ENCODE measurements at regions not wholly inside any gene's neighbourhood (a gene's known extent, or its start where the extent isn't known, plus 50 kb on each side); places are given as distances from the start of the nearest gene placed in this dataset.
A peak's percentile ranks its signal among the peaks of the same experiment; 100 is the strongest.

DNA sequence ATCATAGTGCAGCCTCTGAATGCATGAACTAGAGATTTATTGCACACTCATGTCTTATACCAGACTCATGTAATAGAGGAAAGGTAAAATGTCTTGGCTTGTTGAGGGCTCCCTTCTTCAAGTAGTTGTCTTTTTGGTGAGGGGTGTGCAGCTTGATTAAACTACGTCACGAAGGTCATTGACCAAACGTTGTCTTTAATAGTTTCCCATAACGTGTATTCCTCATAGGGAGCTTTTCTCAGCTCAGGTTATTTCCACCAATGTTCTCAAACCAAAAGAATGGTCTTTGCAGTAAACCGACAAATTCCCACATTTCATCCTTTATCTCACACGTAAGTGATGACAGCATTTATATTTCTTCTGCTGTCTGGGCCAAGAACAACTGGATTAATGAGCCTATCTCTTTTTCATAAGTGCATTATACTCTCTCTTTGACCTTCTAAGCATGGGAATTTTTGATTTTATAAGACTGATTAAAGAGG is 547.7 kb upstream of the ZEB2 start:
- Histone ChIP-seq H3K4me3 (ENCODE audit: low read depth, low read length) (no peak overlapping the region), H3K36me3 (replicated peaks) (no peaks in the 10 kb centered on the region), H3K27me3 (replicated peaks) (no peaks in the 10 kb centered on the region), H3K27ac (peak overlapping the region; percentile 3)
- no peak for DNase-seq
- TF ChIP-seq, protein P1, sequence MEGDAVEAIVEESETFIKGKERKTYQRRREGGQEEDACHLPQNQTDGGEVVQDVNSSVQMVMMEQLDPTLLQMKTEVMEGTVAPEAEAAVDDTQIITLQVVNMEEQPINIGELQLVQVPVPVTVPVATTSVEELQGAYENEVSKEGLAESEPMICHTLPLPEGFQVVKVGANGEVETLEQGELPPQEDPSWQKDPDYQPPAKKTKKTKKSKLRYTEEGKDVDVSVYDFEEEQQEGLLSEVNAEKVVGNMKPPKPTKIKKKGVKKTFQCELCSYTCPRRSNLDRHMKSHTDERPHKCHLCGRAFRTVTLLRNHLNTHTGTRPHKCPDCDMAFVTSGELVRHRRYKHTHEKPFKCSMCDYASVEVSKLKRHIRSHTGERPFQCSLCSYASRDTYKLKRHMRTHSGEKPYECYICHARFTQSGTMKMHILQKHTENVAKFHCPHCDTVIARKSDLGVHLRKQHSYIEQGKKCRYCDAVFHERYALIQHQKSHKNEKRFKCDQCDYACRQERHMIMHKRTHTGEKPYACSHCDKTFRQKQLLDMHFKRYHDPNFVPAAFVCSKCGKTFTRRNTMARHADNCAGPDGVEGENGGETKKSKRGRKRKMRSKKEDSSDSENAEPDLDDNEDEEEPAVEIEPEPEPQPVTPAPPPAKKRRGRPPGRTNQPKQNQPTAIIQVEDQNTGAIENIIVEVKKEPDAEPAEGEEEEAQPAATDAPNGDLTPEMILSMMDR (IDR thresholded peaks at IDR 0.05; ENCODE audit: low read depth, low read length, missing control alignments) = no peak
- in situ Hi-C loops (cut with HindIII; ENCODE audit: low pct_ligation_motif_present, low sequenced_read_pairs) = no loop called here

DNA sequence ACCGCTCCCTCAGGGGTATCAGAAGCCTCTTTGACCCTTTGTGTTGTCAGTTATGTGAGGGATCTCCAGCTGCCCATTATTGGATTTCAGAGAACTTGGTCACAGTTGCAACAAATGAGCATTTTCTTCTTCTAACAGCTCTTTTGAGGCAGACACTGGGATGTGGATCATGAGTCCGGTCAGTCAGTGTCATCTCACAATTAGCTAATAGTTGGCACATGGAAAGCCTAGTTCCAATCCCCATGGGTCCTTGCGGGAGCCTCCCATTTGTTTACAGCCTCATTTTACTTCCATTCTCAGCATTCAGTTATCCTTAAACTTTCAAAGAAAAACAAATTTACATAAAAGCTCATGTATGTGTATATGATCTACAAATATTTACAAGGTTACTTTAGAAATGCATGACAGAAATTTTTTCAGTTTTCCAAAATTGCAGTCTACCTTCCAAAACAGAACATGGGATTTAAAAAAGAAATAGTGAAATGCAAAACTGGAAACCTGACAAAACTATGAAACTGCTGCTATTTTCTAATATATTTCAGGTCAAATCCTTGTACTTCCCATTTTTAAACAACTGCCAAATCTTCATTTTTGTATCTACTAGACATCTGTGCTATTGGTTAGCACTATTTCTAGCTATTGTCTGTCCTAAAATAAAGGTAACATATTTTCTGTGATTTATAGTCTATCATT is 547.1 kb upstream of the ZEB2 start:
- TF ChIP-seq, protein P1 (IDR thresholded peaks at IDR 0.05; ENCODE audit: low read depth, low read length, missing control alignments) = no peak
- Histone ChIP-seq H3K4me3 (ENCODE audit: low read depth, low read length) (no peak overlapping the region), H3K36me3 (replicated peaks) (no peaks in the 10 kb centered on the region), H3K27ac (peak overlapping the region; percentile 47), H3K27me3 (replicated peaks) (no peaks in the 10 kb centered on the region)
- no peak for DNase-seq
- in situ Hi-C loops (cut with HindIII; ENCODE audit: low pct_ligation_motif_present, low sequenced_read_pairs) = no loop called here

DNA sequence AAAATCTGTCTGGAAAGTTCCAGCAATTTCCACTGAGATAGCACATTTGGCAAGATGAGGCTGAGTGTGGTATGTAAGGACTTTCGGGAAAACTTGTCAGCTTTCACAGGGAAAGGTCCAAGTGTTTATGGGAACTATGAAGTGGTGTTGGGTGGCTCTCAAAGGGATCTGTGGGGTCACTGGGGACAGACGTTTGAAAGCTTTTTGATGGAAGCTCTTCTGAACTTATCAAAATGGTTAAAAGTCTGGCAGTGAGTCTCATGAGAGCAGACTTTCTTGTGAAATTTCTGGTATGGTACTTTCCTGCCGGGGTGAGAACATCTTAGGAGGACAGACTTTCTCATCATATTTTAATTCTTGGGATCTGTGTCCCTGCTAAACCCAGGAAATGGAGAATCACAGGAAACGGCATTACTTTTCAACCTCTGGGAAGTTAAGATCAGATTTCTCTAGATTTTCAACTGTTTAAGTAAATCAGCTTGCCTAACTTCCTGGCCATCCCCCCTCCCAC is 546.3 kb upstream of the ZEB2 start:
- Histone ChIP-seq H3K4me3 (ENCODE audit: low read depth, low read length) (no peak overlapping the region), H3K27me3 (replicated peaks) (no peaks in the 10 kb centered on the region), H3K27ac (peak overlapping the region; percentile 47), H3K36me3 (replicated peaks) (no peaks in the 10 kb centered on the region)
- in situ Hi-C loops (cut with HindIII; ENCODE audit: low pct_ligation_motif_present, low sequenced_read_pairs) = no loop called here
- TF ChIP-seq, protein P1 (IDR thresholded peaks at IDR 0.05; ENCODE audit: low read depth, low read length, missing control alignments) = no peak
- DNase-seq = peak; percentile 9

DNA sequence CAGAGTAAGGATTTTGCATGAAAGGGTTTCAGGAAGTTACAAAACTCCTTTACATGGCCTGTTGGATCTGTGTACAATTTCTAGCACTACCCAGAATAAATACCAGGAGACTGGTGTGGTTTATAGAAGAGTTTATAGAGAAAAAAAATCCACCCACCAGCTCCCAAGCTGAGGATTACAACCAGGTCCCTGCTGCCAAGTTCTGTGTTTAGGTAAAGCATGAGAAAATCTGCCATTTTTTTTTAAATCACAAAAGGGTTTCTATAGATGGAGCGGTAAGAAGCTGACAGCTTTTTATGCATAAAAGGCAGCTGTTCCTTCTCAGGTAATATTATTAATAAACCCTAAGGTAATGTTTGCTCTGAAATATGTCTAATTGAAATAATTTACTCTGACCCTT is 545.4 kb upstream of the ZEB2 start:
- H3K36me3 ChIP-seq (replicated peaks) = no peaks in the 10 kb centered on the region
- in situ Hi-C loops (cut with HindIII; ENCODE audit: low pct_ligation_motif_present, low sequenced_read_pairs) = no loop called here
- no peak for DNase-seq

DNA sequence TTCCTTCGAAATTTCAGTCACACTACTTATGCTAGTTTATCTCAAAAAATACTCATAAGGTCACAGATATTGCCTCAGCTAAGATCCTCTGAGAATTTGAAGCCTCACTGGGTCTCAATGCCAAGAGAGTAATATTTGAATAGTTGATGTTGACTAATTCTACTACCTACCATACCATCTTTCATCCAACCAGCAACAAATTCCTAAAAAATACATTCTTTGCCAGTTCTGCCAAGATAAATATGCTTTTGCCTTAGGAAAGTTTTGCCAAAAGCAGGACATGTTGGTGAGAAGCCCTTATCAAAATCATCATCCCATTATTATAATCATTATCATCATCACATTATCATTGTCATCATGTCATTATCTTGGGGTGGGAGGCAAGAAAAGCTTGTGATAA is 544.6 kb upstream of the ZEB2 start:
- TF ChIP-seq, protein P1 (IDR thresholded peaks at IDR 0.05; ENCODE audit: low read depth, low read length, missing control alignments) = no peak
- Histone ChIP-seq H3K27ac (no peak overlapping the region), H3K27me3 (replicated peaks) (no peaks in the 10 kb centered on the region), H3K36me3 (replicated peaks) (no peaks in the 10 kb centered on the region), H3K4me3 (ENCODE audit: low read depth, low read length) (no peak overlapping the region)
- in situ Hi-C loops (cut with HindIII; ENCODE audit: low pct_ligation_motif_present, low sequenced_read_pairs) = no loop called here
- no peak for DNase-seq

More for the DNA sequence above, 545.4 kb upstream of the ZEB2 start:
- Histone ChIP-seq H3K27me3 (replicated peaks) (no peaks in the 10 kb centered on the region), H3K27ac (no peak overlapping the region), H3K4me3 (ENCODE audit: low read depth, low read length) (no peak overlapping the region)
- TF ChIP-seq, protein P1 (IDR thresholded peaks at IDR 0.05; ENCODE audit: low read depth, low read length, missing control alignments) = no peak
